ENCODE measurements at regions not wholly inside any gene's neighbourhood (a gene's known extent, or its start where the extent isn't known, plus 50 kb on each side); places are given as distances from the start of the nearest gene placed in this dataset.

- Histone ChIP-seq H3K27me3 (replicated peaks in 1 of 7) (no peaks in the 10 kb centered on the region), H3K36me3 (no peaks in the 10 kb centered on the region), H3K4me1 (no peaks in the 10 kb centered on the region), H3K9me3 (peaks cover 0 to 3% (median under 1%) of the 10 kb centered on the region in 8 donors), H3K4me3 (no peak overlapping the region), H3K27ac (no peak overlapping the region)
- 64 to 80% (median 79%) methylated on average over 4 of the region's 4 CpGs for WGBS, 5 donors
- TF ChIP-seq CTCF (IDR thresholded peaks at IDR 0.05 in 8 of 11, conservative IDR thresholded peaks at IDR 0.05 in 3 of 11) (no peak), POLR2A (IDR thresholded peaks at IDR 0.05) (no peak), POLR2AphosphoS5 (IDR thresholded peaks at IDR 0.05) (no peak)
- no peak for DNase-seq
- intact Hi-C loops (cut with DNase I; ENCODE audit: low total_unique reads), result no loop called here
These were observed 315.3 kb downstream of the CXCL12 start for GRCh38 chr10:44069573-44069972.

GRCh38 chr10:44068716-44069482 lies 316.0 kb downstream of the CXCL12 start:
- Histone ChIP-seq H3K27ac (no peak overlapping the region), H3K9me3 (no peaks in the 10 kb centered on the region), H3K4me1 (no peaks in the 10 kb centered on the region), H3K27me3 (replicated peaks in 1 of 7) (no peaks in the 10 kb centered on the region), H3K4me3 (no peak overlapping the region), H3K36me3 (no peaks in the 10 kb centered on the region)
- intact Hi-C loops (cut with DNase I; ENCODE audit: low total_unique reads), result no loop called here
- 83 to 88% (median 84%) methylated on average over 10 of the region's 10 CpGs for WGBS, 5 donors
- DNase-seq, result no peak
- no peak for TF ChIP-seq POLR2AphosphoS5 (IDR thresholded peaks at IDR 0.05)
- no peak for TF ChIP-seq CTCF (IDR thresholded peaks at IDR 0.05 in 8 of 11, conservative IDR thresholded peaks at IDR 0.05 in 3 of 11)
- TF ChIP-seq POLR2A (IDR thresholded peaks at IDR 0.05), result no peak

- WGBS, 5 donors, result 79 to 100% (median 91%) methylated on average over 2 of the region's 2 CpGs
- intact Hi-C loops (cut with DNase I; ENCODE audit: low total_unique reads), result no loop called here
- no peaks in the 10 kb centered on the region for H3K27me3 ChIP-seq (replicated peaks in 1 of 7)
- H3K27ac ChIP-seq, result no peak overlapping the region
- no peak for DNase-seq
- TF ChIP-seq CTCF (IDR thresholded peaks at IDR 0.05 in 8 of 11, conservative IDR thresholded peaks at IDR 0.05 in 3 of 11), result no peak
- TF ChIP-seq POLR2A (IDR thresholded peaks at IDR 0.05), result no peak
- no peak for TF ChIP-seq POLR2AphosphoS5 (IDR thresholded peaks at IDR 0.05)
- H3K4me1 ChIP-seq, result no peaks in the 10 kb centered on the region
- no peaks in the 10 kb centered on the region for H3K9me3 ChIP-seq
- no peaks in the 10 kb centered on the region for H3K36me3 ChIP-seq
- H3K4me3 ChIP-seq, result no peak overlapping the region
These were observed 317.5 kb downstream of the CXCL12 start for GRCh38 chr10:44067432-44067831.

GRCh38 chr10:44066527-44067255 lies 318.2 kb downstream of the CXCL12 start:
- H3K4me3 ChIP-seq, result no peak overlapping the region
- no peaks in the 10 kb centered on the region for H3K9me3 ChIP-seq
- H3K4me1 ChIP-seq, result no peaks in the 10 kb centered on the region
- DNase-seq, result no peak
- H3K36me3 ChIP-seq, result no peaks in the 10 kb centered on the region
- no peaks in the 10 kb centered on the region for H3K27me3 ChIP-seq (replicated peaks in 1 of 7)
- 84 to 96% (median 93%) methylated on average over 5 of the region's 5 CpGs for WGBS, 5 donors
- intact Hi-C loops (cut with DNase I; ENCODE audit: low total_unique reads), result no loop called here
- TF ChIP-seq POLR2A (IDR thresholded peaks at IDR 0.05), result no peak
- no peak for TF ChIP-seq CTCF (IDR thresholded peaks at IDR 0.05 in 8 of 11, conservative IDR thresholded peaks at IDR 0.05 in 3 of 11)
- TF ChIP-seq POLR2AphosphoS5 (IDR thresholded peaks at IDR 0.05), result no peak
- H3K27ac ChIP-seq, result no peak overlapping the region
